Ascending aorta (tissue), 2 donors: ENCODE measurements at regions not wholly inside any gene's neighbourhood (a gene's known extent, or its start where the extent isn't known, plus 50 kb on each side); places are given as distances from the start of the nearest gene placed in this dataset.

Source experiments
- DNase-seq, 2 donors: peaks; one replicate each; pipeline ENCODE4 v3.0.0-alpha.2; 2019; ENCODE audit warnings: low spot score in 2 of 2
- H3K27ac ChIP-seq, 2 donors: fragments of 200-600 bp; sonication (generic); one replicate each; pipeline ENCODE4 v1.5.1; 2016 to 2017; ENCODE audit warnings: mild to moderate bottlenecking in 1 of 2
- H3K27me3 ChIP-seq: fragments of 200-600 bp; sonication (generic); one replicate; pipeline ENCODE4 v1.5.1; 2017
- H3K36me3 ChIP-seq, 2 donors: fragments of 200-600 bp; sonication (generic); one replicate each; pipeline ENCODE4 v1.5.1; 2016
- H3K4me1 ChIP-seq, 2 donors: fragments of 200-600 bp; sonication (generic); one replicate each; pipeline ENCODE4 v1.5.1; 2016 to 2017; ENCODE audit warnings: mild to moderate bottlenecking in 1 of 2
- H3K4me3 ChIP-seq, 2 donors: fragments of 200-600 bp; sonication (generic); one replicate each; pipeline ENCODE4 v1.5.1; 2016 to 2017; ENCODE audit warnings: mild to moderate bottlenecking in 1 of 2
- H3K9me3 ChIP-seq, 2 donors: fragments of 200-600 bp; sonication (generic); one replicate each; pipeline ENCODE4 v1.5.1; 2016
- CTCF ChIP-seq, 3 experiments: fragments of 200-600 bp in 2 of 3; fragments of 450-650 bp in 1 of 3; sonication (generic) in 2 of 3; IDR thresholded peaks; one replicate each; pipeline ENCODE4 v1.5.1; 2016 to 2019; ENCODE audit warnings: antibody characterized with exemption in 3 of 3, mild to moderate bottlenecking in 1 of 3, moderate library complexity in 1 of 3
- intact Hi-C: fragments of 100-400 bp; cut with DNase I; formaldehyde crosslinking; loops from one replicate; pipeline ENCODE4 v1.15.1; 2023

GRCh38 chr10:8581521-8582225 lies 527.2 kb downstream of the GATA3 start:
- no peaks in the 10 kb centered on the region for H3K36me3 ChIP-seq
- intact Hi-C loops: no loop called here
- H3K4me1 ChIP-seq: no peaks in the 10 kb centered on the region
- TF ChIP-seq CTCF (IDR thresholded peaks at IDR 0.05): no peak
- DNase-seq: no peak
- H3K27me3 ChIP-seq: no peaks in the 10 kb centered on the region
- H3K9me3 ChIP-seq: no peaks in the 10 kb centered on the region
- H3K27ac ChIP-seq: no peak overlapping the region
- H3K4me3 ChIP-seq: no peak overlapping the region

- intact Hi-C loops: no loop called here
- H3K4me3 ChIP-seq: no peak overlapping the region
- H3K27me3 ChIP-seq: no peaks in the 10 kb centered on the region
- DNase-seq: no peak
- no peaks in the 10 kb centered on the region for H3K4me1 ChIP-seq
- no peak for TF ChIP-seq CTCF (IDR thresholded peaks at IDR 0.05)
- H3K9me3 ChIP-seq: no peaks in the 10 kb centered on the region
- H3K27ac ChIP-seq: no peak overlapping the region
- no peaks in the 10 kb centered on the region for H3K36me3 ChIP-seq
These were observed 528.6 kb downstream of the GATA3 start for GRCh38 chr10:8583096-8583495.

GRCh38 chr10:8584666-8585065 lies 530.2 kb downstream of the GATA3 start:
- Histone ChIP-seq H3K9me3 (no peaks in the 10 kb centered on the region), H3K27ac (no peak overlapping the region), H3K36me3 (no peaks in the 10 kb centered on the region), H3K4me1 (no peaks in the 10 kb centered on the region), H3K4me3 (no peak overlapping the region), H3K27me3 (no peaks in the 10 kb centered on the region)
- no peak for TF ChIP-seq CTCF (IDR thresholded peaks at IDR 0.05)
- DNase-seq: no peak
- intact Hi-C loops: no loop called here

GRCh38 chr10:8586504-8586903 lies 532.0 kb downstream of the GATA3 start:
- no peak for DNase-seq
- Histone ChIP-seq H3K4me1 (no peaks in the 10 kb centered on the region), H3K27ac (no peak overlapping the region), H3K4me3 (no peak overlapping the region), H3K27me3 (no peaks in the 10 kb centered on the region), H3K36me3 (no peaks in the 10 kb centered on the region), H3K9me3 (no peaks in the 10 kb centered on the region)
- intact Hi-C loops: no loop called here
- TF ChIP-seq CTCF (IDR thresholded peaks at IDR 0.05): no peak

- intact Hi-C loops: no loop called here
- Histone ChIP-seq H3K4me3 (no peak overlapping the region), H3K27me3 (no peaks in the 10 kb centered on the region), H3K4me1 (no peaks in the 10 kb centered on the region), H3K36me3 (no peaks in the 10 kb centered on the region), H3K9me3 (no peaks in the 10 kb centered on the region), H3K27ac (no peak overlapping the region)
- no peak for TF ChIP-seq CTCF (IDR thresholded peaks at IDR 0.05)
- no peak for DNase-seq
These were observed 533.6 kb downstream of the GATA3 start for GRCh38 chr10:8588135-8588534.

- H3K9me3 ChIP-seq: no peaks in the 10 kb centered on the region
- no peak overlapping the region for H3K4me3 ChIP-seq
- H3K36me3 ChIP-seq: no peaks in the 10 kb centered on the region
- H3K4me1 ChIP-seq: no peaks in the 10 kb centered on the region
- no peak for TF ChIP-seq CTCF (IDR thresholded peaks at IDR 0.05)
- DNase-seq: no peak
- H3K27me3 ChIP-seq: no peaks in the 10 kb centered on the region
- intact Hi-C loops: no loop called here
- H3K27ac ChIP-seq: no peak overlapping the region
These were observed 536.0 kb downstream of the GATA3 start for GRCh38 chr10:8590518-8590917.
